Mesendoderm (in vitro differentiated cells): ENCODE measurements at regions not wholly inside any gene's neighbourhood (a gene's known extent, or its start where the extent isn't known, plus 50 kb on each side); places are given as distances from the start of the nearest gene placed in this dataset.
"Not testable (repeated sequence)": the region's sequence is repeated elsewhere in the genome, so short reads cannot be mapped to it uniquely, and the experiment has no call there.

Source experiments
- DNase-seq: peaks from one replicate; pipeline ENCODE4 v3.0.0; 2013
- H2AK5ac ChIP-seq: 2 replicates; pipeline ENCODE4 v1.6.1; 2013; ENCODE audit warnings: low read length, inconsistent platforms
- H2BK120ac ChIP-seq: 2 replicates; pipeline ENCODE4 v1.6.1; 2013; ENCODE audit warnings: low read depth, mild to moderate bottlenecking, low read length, moderate library complexity, mixed read lengths
- H2BK15ac ChIP-seq: replicated peaks from 2 replicates; pipeline ENCODE4 v1.6.1; 2013; ENCODE audit warnings: low read depth, mild to moderate bottlenecking, moderate library complexity
- H2BK5ac ChIP-seq: 2 replicates; pipeline ENCODE4 v1.6.1; 2013; ENCODE audit warnings: low read length, inconsistent platforms
- H3K18ac ChIP-seq: 2 replicates; pipeline ENCODE4 v1.6.1; 2013; ENCODE audit warnings: mild to moderate bottlenecking, low read length, mixed read lengths
- H3K23ac ChIP-seq: one replicate; pipeline ENCODE4 v1.6.1; 2013; ENCODE audit warnings: low read length
- H3K27ac ChIP-seq: 2 replicates; pipeline ENCODE4 v1.5.1; 2013; ENCODE audit warnings: low read depth, mild to moderate bottlenecking, inconsistent platforms, low read length, moderate library complexity
- H3K27me3 ChIP-seq: 2 replicates; pipeline ENCODE4 v1.6.1; 2013; ENCODE audit warnings: low read length, control low read depth, mild to moderate bottlenecking, inconsistent platforms; ENCODE audit not compliant: insufficient read depth, poor library complexity
- H3K36me3 ChIP-seq: 2 replicates; pipeline ENCODE4 v1.6.1; 2013; ENCODE audit warnings: low read length, inconsistent platforms; ENCODE audit not compliant: control insufficient read depth, insufficient read depth
- H3K4ac ChIP-seq: one replicate; pipeline ENCODE4 v1.6.1; 2013; ENCODE audit warnings: low read depth, mild to moderate bottlenecking, low read length, moderate library complexity
- H3K4me1 ChIP-seq: 2 replicates; pipeline ENCODE4 v1.6.1; 2013; ENCODE audit warnings: low read depth, low read length, inconsistent platforms; ENCODE audit not compliant: control insufficient read depth
- H3K4me2 ChIP-seq: 2 replicates; pipeline ENCODE4 v1.6.1; 2013; ENCODE audit warnings: low read length
- H3K4me3 ChIP-seq: 2 replicates; pipeline ENCODE4 v1.5.1; 2013; ENCODE audit warnings: mild to moderate bottlenecking, low read length
- H3K56ac ChIP-seq: one replicate; pipeline ENCODE4 v1.6.1; 2013; ENCODE audit warnings: low read length
- H3K79me1 ChIP-seq: 2 replicates; pipeline ENCODE4 v1.6.1; 2013; ENCODE audit warnings: low read length, inconsistent platforms
- H3K79me2 ChIP-seq: 2 replicates; pipeline ENCODE4 v1.6.1; 2013; ENCODE audit warnings: mild to moderate bottlenecking, low read length; ENCODE audit not compliant: control insufficient read depth, insufficient read depth
- H3K9ac ChIP-seq: 2 replicates; pipeline ENCODE4 v1.6.1; 2013; ENCODE audit warnings: low read length, inconsistent platforms
- H4K5ac ChIP-seq: one replicate; pipeline ENCODE4 v1.6.1; 2013; ENCODE audit warnings: low read length
- H4K8ac ChIP-seq: one replicate; pipeline ENCODE4 v1.6.1; 2013; ENCODE audit warnings: low read depth, mild to moderate bottlenecking, control low read depth, low read length, moderate library complexity
- WGBS: extraction: QIAGEN DNeasy Blood & Tissue Kit; methylation state at CpG from one replicate; pipeline ENCODE4 v1.1.7; 2013; ENCODE audit warnings: low lambda C conversion rate, missing lambda C conversion rate; ENCODE audit not compliant: insufficient coverage; ENCODE audit errors: extremely low coverage; 5-methylcytosine and 5-hydroxymethylcytosine counted together

DNA sequence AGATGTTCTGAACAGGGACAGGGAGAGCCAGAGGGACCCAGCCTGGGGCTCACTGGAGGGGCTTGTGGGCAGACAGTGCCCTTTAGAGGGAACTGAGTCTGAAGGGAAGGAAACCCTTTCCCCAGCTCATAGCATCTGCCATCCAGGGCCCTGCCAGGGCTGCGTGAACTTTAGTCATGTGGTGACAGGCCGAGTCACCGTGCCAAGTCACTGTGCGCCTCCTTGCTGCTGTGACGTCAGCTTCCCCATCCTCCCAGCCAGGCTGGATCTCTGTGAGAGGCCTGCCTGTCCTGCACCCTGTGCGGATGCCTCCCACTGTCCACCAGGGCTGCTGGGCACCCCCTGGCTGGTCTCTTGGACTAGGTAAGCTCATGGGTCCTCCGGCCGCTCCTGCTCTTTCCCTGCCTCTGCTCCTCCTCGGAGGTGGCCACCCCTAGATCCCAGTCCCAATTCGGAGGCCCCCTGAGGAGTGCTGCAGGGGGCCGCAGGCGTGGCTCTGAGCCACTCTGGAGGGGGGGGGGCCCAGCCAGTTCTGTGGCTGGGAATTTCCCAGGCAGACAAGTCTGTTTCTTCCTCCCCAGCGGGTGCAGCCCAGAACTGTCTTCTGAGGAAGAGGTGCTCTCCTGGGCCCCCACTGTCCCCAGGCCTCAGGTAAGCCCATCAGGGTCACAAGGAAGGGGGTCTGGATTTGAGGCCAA, 3080.9 kb downstream of the RPIA start:
- WGBS: no CpG with 5 or more reads among the region's 13 CpGs
- H2AK5ac ChIP-seq, H3K4ac ChIP-seq, H3K4me1 ChIP-seq, H3K36me3 ChIP-seq, H3K79me1 ChIP-seq, H3K56ac ChIP-seq, H3K9ac ChIP-seq, H4K8ac ChIP-seq, H3K27me3 ChIP-seq, H4K5ac ChIP-seq, H3K23ac ChIP-seq, H3K79me2 ChIP-seq, H2BK120ac ChIP-seq, H3K4me3 ChIP-seq, DNase-seq, H3K27ac ChIP-seq, H2BK15ac ChIP-seq, H3K18ac ChIP-seq, H3K4me2 ChIP-seq, H2BK5ac ChIP-seq: not testable (repeated sequence)

DNA sequence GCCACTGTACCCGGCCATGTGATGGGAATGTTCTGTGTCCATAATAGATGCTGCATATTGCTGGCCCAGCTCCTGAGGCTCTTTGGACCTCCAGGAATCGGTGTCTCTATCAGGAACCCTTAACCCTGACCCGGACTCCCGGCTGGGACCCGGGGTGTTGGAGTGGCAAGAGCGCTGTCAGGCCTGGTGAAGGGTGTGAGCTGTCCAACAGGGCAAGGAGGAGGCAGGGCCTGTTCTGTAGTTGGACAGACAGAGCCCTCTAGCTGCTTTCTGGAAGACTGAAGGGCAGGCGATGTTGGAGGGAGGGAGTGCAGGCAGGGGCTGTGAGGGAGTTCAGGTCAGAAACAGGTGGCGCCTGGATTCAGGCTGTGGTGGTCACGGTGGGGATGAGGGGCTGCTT, 3082.3 kb downstream of the RPIA start:
- WGBS: no CpG with 5 or more reads among the region's 9 CpGs
- DNase-seq, H3K4me1 ChIP-seq, H3K27ac ChIP-seq, H2BK5ac ChIP-seq, H3K36me3 ChIP-seq, H3K23ac ChIP-seq, H3K18ac ChIP-seq, H2BK15ac ChIP-seq, H3K4me3 ChIP-seq, H2AK5ac ChIP-seq, H3K4me2 ChIP-seq, H2BK120ac ChIP-seq, H4K8ac ChIP-seq, H3K27me3 ChIP-seq, H3K4ac ChIP-seq, H3K9ac ChIP-seq, H3K79me1 ChIP-seq, H4K5ac ChIP-seq, H3K56ac ChIP-seq, H3K79me2 ChIP-seq: not testable (repeated sequence)

DNA sequence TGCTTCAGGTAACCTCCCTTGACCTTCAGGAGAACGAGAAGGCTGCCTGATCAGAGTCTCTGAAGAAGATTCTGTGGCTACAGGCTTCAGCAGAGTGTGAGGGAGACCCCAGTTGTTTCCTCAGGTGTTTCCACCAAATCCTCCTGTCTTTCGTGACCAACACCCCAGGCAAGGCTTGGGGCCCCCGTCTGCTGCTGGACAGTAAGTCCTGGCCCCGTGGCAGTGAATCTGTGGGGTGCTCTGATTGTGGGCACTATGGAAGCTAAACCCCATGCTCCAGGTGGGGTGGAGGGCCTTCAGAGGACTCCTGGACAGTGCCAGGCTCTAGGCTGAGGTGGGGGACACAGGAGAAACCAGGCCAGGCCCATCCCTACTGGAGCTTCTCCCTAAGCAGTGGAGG, 3083.7 kb downstream of the RPIA start:
- not testable (repeated sequence) for H3K79me1 ChIP-seq, H3K4me2 ChIP-seq, H3K4ac ChIP-seq, H3K4me1 ChIP-seq, H2BK120ac ChIP-seq, H4K8ac ChIP-seq, H3K18ac ChIP-seq, H3K56ac ChIP-seq, H3K36me3 ChIP-seq, H3K9ac ChIP-seq, H3K79me2 ChIP-seq, H2BK15ac ChIP-seq, H3K27me3 ChIP-seq, DNase-seq, H3K27ac ChIP-seq, H3K23ac ChIP-seq, H2AK5ac ChIP-seq, H3K4me3 ChIP-seq, H2BK5ac ChIP-seq, H4K5ac ChIP-seq
- WGBS: no CpG with 5 or more reads among the region's 4 CpGs

DNA sequence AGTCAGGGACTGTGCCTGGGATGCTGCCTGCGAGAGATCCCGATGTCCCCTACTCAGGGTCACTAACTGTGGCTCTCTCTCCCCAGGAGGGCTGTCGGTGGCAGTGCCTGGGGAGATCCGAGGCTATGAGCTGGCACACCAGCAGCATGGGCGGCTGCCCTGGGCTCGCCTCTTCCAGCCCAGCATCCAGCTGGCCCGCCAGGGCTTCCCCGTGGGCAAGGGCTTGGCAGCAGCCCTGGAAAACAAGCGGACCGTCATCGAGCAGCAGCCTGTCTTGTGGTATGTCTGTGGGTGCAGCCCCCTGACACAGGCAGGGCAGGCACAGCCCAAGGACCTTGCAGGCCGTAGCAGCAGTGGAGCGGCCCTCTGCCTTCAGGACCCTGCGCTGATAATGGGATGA, 3088.9 kb downstream of the RPIA start:
- H3K4me1 ChIP-seq, H3K27me3 ChIP-seq, H4K8ac ChIP-seq, H3K36me3 ChIP-seq, H2AK5ac ChIP-seq, H3K4ac ChIP-seq, H2BK15ac ChIP-seq, H3K79me1 ChIP-seq, H2BK120ac ChIP-seq, H3K27ac ChIP-seq, H3K18ac ChIP-seq, H4K5ac ChIP-seq, H3K9ac ChIP-seq, H3K23ac ChIP-seq, H3K56ac ChIP-seq, H2BK5ac ChIP-seq, H3K79me2 ChIP-seq, H3K4me2 ChIP-seq, H3K4me3 ChIP-seq, DNase-seq: not testable (repeated sequence)
- whole genome bisulfite sequencing: no CpG with 5 or more reads among the region's 14 CpGs

- not testable (repeated sequence) for H3K36me3 ChIP-seq, H3K18ac ChIP-seq, H3K27ac ChIP-seq, H3K4me2 ChIP-seq, H3K56ac ChIP-seq, H2BK5ac ChIP-seq, H3K9ac ChIP-seq, H2BK15ac ChIP-seq, H2BK120ac ChIP-seq, H3K23ac ChIP-seq, H3K79me2 ChIP-seq, H3K4me1 ChIP-seq, DNase-seq, H3K4me3 ChIP-seq, H4K8ac ChIP-seq, H4K5ac ChIP-seq, H2AK5ac ChIP-seq, H3K27me3 ChIP-seq, H3K79me1 ChIP-seq, H3K4ac ChIP-seq
- no CpG with 5 or more reads among the region's 60 CpGs for WGBS
These were observed 3061.8 kb upstream of the TEKT4 start for GRCh38 chr2:91809391-91809790.
